ENCODE measurements at regions not wholly inside any gene's neighbourhood (a gene's known extent, or its start where the extent isn't known, plus 50 kb on each side); places are given as distances from the start of the nearest gene placed in this dataset.

DNA sequence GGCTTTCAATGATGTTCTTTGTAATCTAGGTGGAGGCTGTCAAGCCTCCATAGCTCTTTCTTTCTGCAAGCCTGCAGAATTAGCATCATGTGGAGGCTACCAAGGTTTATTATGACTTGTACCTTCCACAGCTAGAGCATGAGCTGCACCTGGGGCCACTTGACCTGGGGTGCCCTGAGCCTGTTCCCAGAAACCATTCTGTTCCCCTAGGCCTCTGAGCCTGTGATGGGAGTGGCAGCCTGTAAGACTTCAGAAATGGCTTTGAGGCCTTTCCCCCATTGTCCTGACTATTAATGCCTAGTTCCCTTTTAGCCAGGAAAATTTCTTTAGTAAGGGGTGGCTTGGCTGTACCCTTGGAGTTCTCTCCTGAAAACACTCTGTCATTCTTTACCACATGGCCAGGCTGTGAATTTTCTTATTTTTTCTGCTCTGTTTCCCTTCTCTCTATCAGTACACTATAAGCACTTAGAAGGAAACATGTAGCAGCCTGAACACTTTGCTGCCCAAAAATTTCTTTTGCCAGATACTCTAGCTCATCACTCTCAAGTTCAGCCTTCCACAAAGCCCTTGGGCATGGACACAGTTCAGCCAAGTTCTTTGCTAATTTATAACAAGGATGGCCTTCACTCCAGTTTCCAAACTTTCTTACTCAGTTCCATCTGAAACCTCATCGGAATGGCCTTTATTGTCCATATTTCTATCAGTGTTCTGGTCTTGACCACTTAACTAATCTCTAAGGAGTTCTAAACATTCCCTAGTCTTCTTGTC lies 61.4 kb upstream of the NR3C1 start:
- H3K4me1 ChIP-seq (ENCODE audit: control insufficient read depth, extremely low read depth, insufficient read depth, low read length) = no peaks in the 10 kb centered on the region
- no peaks in the 10 kb centered on the region for H3K79me2 ChIP-seq (ENCODE audit: control insufficient read depth, insufficient read depth, low read length)
- no peak overlapping the region for H3K9ac ChIP-seq (ENCODE audit: control insufficient read depth, extremely low read depth, insufficient read depth, low read length)
- H4K20me1 ChIP-seq (ENCODE audit: control insufficient read depth, extremely low read depth, insufficient read depth, low read length) = no peaks in the 10 kb centered on the region
- H3K4me3 ChIP-seq (ENCODE audit: control insufficient read depth in 2 of 3, extremely low read depth in 1 of 3, insufficient read depth in 2 of 3, low read depth in 1 of 3, low read length in 3 of 3) = no peak overlapping the region
- no peak for TF ChIP-seq EZH2 (IDR thresholded peaks at IDR 0.05; ENCODE audit: low read length)
- TF ChIP-seq, protein P1, sequence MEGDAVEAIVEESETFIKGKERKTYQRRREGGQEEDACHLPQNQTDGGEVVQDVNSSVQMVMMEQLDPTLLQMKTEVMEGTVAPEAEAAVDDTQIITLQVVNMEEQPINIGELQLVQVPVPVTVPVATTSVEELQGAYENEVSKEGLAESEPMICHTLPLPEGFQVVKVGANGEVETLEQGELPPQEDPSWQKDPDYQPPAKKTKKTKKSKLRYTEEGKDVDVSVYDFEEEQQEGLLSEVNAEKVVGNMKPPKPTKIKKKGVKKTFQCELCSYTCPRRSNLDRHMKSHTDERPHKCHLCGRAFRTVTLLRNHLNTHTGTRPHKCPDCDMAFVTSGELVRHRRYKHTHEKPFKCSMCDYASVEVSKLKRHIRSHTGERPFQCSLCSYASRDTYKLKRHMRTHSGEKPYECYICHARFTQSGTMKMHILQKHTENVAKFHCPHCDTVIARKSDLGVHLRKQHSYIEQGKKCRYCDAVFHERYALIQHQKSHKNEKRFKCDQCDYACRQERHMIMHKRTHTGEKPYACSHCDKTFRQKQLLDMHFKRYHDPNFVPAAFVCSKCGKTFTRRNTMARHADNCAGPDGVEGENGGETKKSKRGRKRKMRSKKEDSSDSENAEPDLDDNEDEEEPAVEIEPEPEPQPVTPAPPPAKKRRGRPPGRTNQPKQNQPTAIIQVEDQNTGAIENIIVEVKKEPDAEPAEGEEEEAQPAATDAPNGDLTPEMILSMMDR (optimal IDR thresholded peaks at IDR 0.05 in 1 of 3, IDR thresholded peaks at IDR 0.05 in 1 of 3, conservative IDR thresholded peaks at IDR 0.05 in 1 of 3; ENCODE audit: extremely low read depth in 1 of 3, insufficient read depth in 2 of 3, low read length in 3 of 3) = no peak
- H3K4me2 ChIP-seq (ENCODE audit: control insufficient read depth, extremely low read depth, insufficient read depth, low read depth, low read length) = no peak overlapping the region
- H3K9me1 ChIP-seq (ENCODE audit: control insufficient read depth, extremely low read depth, insufficient read depth, low read length) = no peaks in the 10 kb centered on the region
- H3K36me3 ChIP-seq (ENCODE audit: control insufficient read depth in 2 of 2, extremely low read depth in 1 of 2, insufficient read depth in 2 of 2, low read length in 2 of 2) = no peaks in the 10 kb centered on the region
- dilution Hi-C loops (cut with MboI; ENCODE audit: extremely low pct_ligation_motif_present, low sequenced_read_pairs) = no loop called here
- no peak overlapping the region for H2AFZ ChIP-seq (ENCODE audit: control insufficient read depth, low read length)
- H3K27ac ChIP-seq (ENCODE audit: control insufficient read depth, insufficient read depth, low read length) = no peak overlapping the region
- H3K9me3 ChIP-seq (ENCODE audit: control insufficient read depth, low read depth, low read length) = no peaks in the 10 kb centered on the region
- DNase-seq (ENCODE audit: low read depth, low spot score) (no peak), FAIRE-seq (no peak)
- H3K27me3 ChIP-seq (ENCODE audit: control insufficient read depth, extremely low read depth, insufficient read depth, low read length) = no peaks in the 10 kb centered on the region

DNA sequence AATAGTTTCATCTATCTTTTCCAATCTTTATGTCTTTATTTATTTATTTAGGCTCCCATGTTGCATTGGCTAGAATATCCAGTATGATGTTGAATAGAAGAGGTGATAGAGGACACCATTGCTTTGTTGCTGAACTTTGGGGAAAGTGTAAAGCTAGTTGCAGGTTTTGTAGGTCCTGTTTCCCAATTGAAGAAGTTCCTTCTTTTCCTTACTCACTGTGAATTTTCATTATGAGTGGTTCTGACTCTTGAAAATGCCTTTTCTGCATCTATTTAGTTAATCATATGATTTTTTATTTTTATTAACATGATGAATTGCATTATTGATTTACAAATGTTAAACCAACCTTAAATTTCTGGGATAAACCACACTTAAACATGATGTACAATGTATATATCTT lies 58.9 kb upstream of the NR3C1 start:
- DNase-seq (ENCODE audit: low read depth, low spot score) = no peak
- FAIRE-seq = no peak
- no peak overlapping the region for H3K27ac ChIP-seq (ENCODE audit: control insufficient read depth, insufficient read depth, low read length)
- dilution Hi-C loops (cut with MboI; ENCODE audit: extremely low pct_ligation_motif_present, low sequenced_read_pairs) = no loop called here
- H3K36me3 ChIP-seq (ENCODE audit: control insufficient read depth in 2 of 2, extremely low read depth in 1 of 2, insufficient read depth in 2 of 2, low read length in 2 of 2) = no peaks in the 10 kb centered on the region
- no peak overlapping the region for H2AFZ ChIP-seq (ENCODE audit: control insufficient read depth, low read length)
- H3K9ac ChIP-seq (ENCODE audit: control insufficient read depth, extremely low read depth, insufficient read depth, low read length) = no peak overlapping the region
- H3K79me2 ChIP-seq (ENCODE audit: control insufficient read depth, insufficient read depth, low read length) = no peaks in the 10 kb centered on the region
- no peaks in the 10 kb centered on the region for H3K27me3 ChIP-seq (ENCODE audit: control insufficient read depth, extremely low read depth, insufficient read depth, low read length)
- no peak overlapping the region for H3K4me2 ChIP-seq (ENCODE audit: control insufficient read depth, extremely low read depth, insufficient read depth, low read depth, low read length)
- H4K20me1 ChIP-seq (ENCODE audit: control insufficient read depth, extremely low read depth, insufficient read depth, low read length) = no peaks in the 10 kb centered on the region
- TF ChIP-seq, protein P1 (optimal IDR thresholded peaks at IDR 0.05 in 1 of 3, IDR thresholded peaks at IDR 0.05 in 1 of 3, conservative IDR thresholded peaks at IDR 0.05 in 1 of 3; ENCODE audit: extremely low read depth in 1 of 3, insufficient read depth in 2 of 3, low read length in 3 of 3) = no peak
- no peak for TF ChIP-seq EZH2 (IDR thresholded peaks at IDR 0.05; ENCODE audit: low read length)
- no peaks in the 10 kb centered on the region for H3K9me3 ChIP-seq (ENCODE audit: control insufficient read depth, low read depth, low read length)
- peaks cover 3% of the 10 kb centered on the region for H3K4me1 ChIP-seq (ENCODE audit: control insufficient read depth, extremely low read depth, insufficient read depth, low read length)
- no peak overlapping the region for H3K4me3 ChIP-seq (ENCODE audit: control insufficient read depth in 2 of 3, extremely low read depth in 1 of 3, insufficient read depth in 2 of 3, low read depth in 1 of 3, low read length in 3 of 3)
- H3K9me1 ChIP-seq (ENCODE audit: control insufficient read depth, extremely low read depth, insufficient read depth, low read length) = no peaks in the 10 kb centered on the region
